SU-DHL-6 (cell line): ENCODE measurements at regions not wholly inside any gene's neighbourhood (a gene's known extent, or its start where the extent isn't known, plus 50 kb on each side); places are given as distances from the start of the nearest gene placed in this dataset.

ENCODE experiments used
- EZH2phosphoT487 ChIP-seq: fragments of 200-600 bp; sonication (generic), shearing (Covaris generic); conservative IDR thresholded peaks from 2 replicates; pipeline ENCODE4 v1.6.1; 2018; ENCODE audit warnings: mild to moderate bottlenecking, antibody characterized with exemption, low read length, moderate library complexity, mixed read lengths
- TF ChIP-seq, protein P1 (sequence below): fragments of 200-600 bp; sonication (generic); IDR thresholded peaks from one replicate; pipeline ENCODE4 v1.5.1; 2017; ENCODE audit warnings: antibody characterized with exemption, mild to moderate bottlenecking, low read length, moderate library complexity; ENCODE audit not compliant: insufficient read depth, poor library complexity, severe bottlenecking

GRCh38 chr20:40777653-40778052, 88.6 kb upstream of the MAFB start:
- TF ChIP-seq, protein P1, sequence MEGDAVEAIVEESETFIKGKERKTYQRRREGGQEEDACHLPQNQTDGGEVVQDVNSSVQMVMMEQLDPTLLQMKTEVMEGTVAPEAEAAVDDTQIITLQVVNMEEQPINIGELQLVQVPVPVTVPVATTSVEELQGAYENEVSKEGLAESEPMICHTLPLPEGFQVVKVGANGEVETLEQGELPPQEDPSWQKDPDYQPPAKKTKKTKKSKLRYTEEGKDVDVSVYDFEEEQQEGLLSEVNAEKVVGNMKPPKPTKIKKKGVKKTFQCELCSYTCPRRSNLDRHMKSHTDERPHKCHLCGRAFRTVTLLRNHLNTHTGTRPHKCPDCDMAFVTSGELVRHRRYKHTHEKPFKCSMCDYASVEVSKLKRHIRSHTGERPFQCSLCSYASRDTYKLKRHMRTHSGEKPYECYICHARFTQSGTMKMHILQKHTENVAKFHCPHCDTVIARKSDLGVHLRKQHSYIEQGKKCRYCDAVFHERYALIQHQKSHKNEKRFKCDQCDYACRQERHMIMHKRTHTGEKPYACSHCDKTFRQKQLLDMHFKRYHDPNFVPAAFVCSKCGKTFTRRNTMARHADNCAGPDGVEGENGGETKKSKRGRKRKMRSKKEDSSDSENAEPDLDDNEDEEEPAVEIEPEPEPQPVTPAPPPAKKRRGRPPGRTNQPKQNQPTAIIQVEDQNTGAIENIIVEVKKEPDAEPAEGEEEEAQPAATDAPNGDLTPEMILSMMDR, result no peak
- TF ChIP-seq EZH2phosphoT487, result no peak
